DMS153 treated with DMSO at 0.1 percent for 48 hours (cell line): ENCODE measurements at regions not wholly inside any gene's neighbourhood (a gene's known extent, or its start where the extent isn't known, plus 50 kb on each side); places are given as distances from the start of the nearest gene placed in this dataset.
"Not testable (repeated sequence)": the region's sequence is repeated elsewhere in the genome, so short reads cannot be mapped to it uniquely, and the experiment has no call there.

Experiments
- DNase-seq: peaks from one replicate; lab custom pipeline; 2025; ENCODE audit not compliant: unreplicated experiment; lab: John Stamatoyannopoulos, UW

DNA sequence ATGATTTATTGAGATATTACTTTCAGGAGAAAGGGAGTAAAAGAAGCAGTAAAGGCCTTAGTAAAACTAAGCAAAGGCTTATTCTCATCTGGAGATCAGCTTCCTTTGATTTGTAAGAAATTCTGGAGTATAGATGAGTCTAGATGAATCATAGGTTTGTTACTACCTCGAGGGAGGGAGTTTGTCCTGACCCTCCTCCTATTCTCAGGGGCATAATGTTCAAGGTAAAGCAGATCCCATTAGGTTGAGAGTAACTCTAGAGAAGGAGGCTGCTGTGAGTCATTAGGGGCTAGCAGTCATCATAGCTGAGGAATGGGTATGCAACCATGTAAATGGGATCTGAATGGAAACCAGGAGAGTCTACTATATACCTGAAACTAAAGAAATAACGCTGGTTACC, 155.5 kb upstream of the MOCS2 start:
- no peak for DNase-seq

DNA sequence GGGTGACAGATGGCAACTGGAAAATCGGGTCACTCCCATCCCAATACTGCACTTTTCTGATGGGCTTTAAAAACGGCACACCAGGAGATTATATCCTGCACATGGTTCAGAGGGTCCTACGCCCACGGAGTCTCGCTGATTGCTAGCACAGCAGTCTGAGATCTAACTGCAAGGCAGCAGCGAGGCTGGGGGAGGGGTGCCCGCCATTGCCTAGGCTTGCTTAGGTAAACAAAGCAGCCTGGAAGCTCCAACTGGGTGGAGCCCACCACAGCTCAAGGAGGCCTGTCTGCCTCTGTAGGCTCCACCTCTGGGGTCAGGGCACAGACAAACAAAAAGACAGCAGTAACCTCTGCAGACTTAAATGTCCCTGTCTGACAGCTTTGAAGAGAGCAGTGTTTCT, 158.7 kb upstream of the MOCS2 start:
- DNase-seq = not testable (repeated sequence)

DNA sequence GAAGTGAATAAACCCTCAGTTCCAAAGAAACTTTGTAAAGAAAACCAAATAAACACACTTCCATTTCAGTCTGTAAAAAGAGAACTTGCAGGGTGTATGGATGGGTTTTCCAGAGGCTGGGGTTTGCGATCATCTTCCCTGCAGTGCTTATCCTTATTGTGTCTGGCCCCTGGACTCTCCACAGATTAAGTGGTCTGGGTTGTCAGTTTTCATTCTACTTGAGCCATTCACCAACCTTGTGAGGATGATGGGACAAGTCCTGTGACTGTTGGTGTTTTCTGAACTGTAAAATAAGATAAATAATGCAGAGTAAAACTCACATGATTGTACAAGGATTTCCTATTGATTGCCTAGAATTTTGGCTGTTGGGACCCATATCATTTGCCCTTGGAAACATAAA, 166.1 kb upstream of the MOCS2 start:
- no peak for DNase-seq

DNA sequence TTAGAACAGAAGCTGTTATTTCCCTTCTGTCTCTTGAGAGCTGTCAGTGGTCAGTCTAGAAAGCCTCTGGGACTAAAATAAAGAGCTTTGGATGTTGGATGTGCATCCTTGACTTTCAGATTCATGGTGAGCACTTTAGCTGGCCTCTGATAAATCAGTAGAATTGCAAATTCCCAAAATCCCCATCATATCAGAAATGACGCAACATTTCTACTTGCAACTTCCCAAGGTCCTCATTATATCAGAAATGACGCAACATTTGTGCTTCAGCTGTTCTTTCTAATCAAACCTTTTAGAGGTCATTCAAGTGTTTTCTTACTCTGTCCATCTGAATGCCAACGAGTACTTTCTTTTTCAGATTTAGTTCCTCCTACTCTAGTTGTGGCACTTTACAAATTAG, 167.3 kb upstream of the MOCS2 start:
- no peak for DNase-seq

DNA sequence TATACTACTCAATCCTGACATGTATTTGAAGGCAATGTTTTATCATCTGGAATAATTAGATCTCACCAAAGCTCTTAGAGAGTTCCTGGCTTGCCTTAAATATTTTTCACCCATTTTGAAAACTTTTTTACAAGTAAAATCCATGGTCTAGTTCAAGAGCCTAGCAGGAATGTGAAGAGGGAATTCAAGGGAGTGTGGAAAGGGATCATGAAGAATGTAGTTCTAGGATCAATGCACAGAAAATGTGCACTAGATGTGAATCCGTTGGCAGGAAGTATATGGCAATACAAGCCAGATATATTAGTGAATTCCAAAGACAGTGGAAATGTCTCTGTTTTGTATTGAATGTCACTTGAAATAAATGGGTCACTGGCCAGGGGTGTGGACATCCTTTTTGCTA, 167.9 kb upstream of the MOCS2 start:
- no peak for DNase-seq

DNA sequence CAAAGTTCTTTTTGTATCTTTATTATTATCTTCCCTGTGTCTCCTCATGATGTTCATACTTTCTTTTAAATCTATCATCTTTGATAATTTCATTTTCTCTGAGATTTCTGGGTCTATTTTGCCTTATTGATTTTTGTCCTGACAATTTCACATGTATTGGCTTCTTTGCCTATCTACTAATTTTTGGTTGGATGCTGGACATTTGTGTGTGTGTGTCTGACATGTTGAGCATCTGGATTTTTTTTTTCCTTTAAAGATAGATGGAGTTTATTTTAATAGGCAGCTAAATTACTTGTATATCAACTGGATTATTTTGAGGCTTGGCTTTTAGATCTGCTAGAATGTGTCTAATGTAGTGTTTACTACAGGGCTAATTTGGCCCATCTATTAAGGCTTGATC, 178.0 kb upstream of the MOCS2 start:
- DNase-seq = no peak

DNA sequence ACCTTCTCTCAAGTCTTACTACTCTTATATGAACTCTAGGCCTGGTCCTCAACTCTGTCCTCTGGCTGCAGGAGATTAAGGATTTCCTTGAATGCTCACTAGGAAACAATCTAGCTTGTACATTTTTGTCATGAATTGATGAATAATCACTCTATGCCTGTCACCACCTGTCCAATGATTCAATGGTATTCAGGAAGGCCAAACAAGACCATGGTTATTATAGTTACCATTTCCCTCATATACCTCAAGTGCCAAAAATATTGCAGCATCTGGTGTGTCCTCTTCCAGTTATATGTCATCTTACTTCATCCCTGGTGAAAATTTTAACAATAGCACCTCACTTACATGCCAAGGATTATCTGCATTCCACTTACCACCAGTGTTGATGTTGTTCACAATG, 179.0 kb upstream of the MOCS2 start:
- DNase-seq = no peak

DNA sequence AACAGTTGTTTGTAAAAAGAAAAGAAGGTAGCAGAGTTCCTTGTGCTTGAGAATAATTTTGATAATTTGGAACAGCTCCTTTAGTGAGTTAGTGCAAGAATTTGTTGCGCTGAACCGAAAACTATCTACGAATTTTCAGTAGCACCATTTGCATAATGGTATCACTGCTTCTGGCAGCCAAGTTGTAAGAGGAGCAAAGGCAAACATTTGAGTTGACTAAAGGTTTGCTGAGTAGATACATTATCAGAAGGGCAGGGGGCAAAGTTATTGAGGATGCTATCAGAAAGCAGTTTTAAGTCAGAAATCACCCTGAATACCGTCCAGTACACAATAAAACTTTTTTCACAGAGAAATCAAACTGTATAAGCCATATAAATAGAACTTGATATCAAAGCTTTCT, 181.5 kb upstream of the MOCS2 start:
- DNase-seq = no peak

DNA sequence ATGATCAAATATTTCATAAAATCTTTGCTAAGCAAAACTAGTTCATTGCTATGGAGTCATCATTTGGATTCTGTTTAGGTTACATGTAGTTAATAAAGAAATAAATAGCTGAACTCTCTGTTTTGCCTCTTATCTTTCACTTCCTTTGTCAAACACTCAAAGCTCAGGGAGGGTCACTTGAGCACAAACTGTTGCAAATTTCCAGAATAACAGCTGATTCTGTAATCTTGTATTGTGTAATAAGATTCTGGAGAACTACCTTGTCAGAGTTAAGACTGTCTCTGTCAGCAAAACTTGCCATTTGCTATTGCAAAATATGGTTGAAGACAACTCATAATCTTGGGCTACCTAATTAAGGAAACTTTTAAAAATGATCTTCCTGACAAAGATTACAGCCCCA, 182.0 kb upstream of the MOCS2 start:
- DNase-seq = no peak

DNA sequence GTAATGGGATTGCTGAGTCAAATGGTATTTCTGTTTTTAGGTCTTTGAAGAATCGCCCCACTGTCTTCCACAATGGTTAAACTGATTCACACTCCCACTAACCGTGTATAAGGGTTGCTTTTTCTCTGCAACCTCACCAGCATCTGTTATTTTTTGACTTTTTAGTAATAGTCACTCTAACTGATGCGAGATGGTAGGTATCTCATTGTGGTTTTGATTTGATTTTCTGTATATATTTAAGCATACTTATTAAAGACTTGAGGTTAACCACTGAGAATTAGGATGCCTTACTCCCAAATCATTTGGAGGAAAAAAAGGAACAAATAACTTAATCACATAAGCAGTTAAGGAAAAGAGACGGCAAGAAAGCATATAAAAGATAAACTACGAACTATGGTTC, 181.6 kb upstream of the FST start:
- no peak for DNase-seq

DNA sequence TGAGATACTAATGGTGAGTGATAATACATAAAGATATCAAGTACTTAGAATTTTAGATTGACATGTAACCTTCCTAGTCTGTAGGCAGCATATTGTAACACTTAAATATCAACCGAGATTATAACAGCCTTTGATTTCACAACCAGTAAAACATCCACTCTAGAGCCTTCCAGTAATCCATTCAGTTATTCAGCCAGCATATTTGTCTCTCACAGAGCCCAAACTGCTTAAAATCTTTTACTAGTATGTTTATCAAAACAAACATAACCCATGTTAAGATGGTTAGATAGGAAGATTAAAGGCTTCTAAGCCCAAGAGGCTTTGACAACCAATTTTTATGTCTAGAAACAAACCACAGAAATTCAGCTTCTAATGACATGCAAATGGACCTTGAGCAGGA, 177.9 kb upstream of the FST start:
- no peak for DNase-seq

DNA sequence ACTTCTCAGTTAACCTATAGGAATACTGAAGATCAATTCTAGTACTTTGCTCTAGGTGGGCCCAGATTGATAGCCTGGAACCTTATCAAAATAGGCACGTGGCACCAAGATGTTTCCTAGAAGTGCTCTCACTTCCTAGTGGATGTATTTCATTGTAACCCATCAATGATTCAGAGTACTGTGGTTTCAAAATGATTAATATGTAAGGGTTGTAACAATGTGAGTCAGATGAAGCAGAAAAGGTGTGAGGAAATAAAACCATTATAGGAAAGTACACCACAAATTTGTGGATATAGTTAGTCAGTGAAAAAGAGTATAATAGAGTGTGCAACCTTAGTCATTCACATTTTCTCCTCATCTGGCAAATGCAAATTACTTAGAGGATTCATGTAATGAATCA, 177.3 kb upstream of the FST start:
- DNase-seq = no peak

DNA sequence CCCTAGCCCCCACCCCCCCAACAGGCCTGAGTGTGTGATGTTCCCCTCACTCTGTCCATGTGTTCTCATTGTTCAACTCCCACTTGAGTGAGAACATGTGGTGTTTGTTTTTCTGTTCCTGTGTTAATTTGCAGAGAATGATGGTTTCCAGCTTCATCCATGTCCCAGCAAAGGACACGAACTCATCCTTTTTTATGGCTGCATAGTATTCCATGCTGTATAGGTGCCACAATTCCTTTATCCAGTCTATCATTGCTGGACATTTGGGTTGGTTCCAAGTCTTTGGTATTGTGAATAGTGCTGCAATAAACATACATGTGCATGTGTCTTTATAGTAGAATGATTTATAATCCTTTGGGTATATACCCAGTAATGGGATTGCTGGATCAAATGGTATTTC, 175.1 kb upstream of the FST start:
- not testable (repeated sequence) for DNase-seq

DNA sequence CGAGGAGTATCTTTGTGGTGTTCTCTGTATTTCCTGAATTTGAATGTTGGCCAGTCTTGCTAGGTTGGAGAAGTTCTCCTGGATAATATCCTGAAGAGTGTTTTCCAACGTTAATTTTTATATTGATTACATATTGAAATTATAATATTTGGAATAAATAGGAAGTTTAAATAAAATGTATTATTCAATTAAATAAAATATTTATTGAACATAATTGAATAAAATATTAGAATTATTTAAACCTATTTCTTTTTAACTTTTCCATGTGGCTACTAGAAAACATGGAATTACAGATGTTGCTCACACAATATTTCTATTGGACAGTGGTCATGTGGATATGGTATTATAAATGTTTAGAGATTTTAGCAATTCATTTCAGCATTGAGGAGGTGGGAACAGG, 170.8 kb upstream of the FST start:
- DNase-seq = no peak

DNA sequence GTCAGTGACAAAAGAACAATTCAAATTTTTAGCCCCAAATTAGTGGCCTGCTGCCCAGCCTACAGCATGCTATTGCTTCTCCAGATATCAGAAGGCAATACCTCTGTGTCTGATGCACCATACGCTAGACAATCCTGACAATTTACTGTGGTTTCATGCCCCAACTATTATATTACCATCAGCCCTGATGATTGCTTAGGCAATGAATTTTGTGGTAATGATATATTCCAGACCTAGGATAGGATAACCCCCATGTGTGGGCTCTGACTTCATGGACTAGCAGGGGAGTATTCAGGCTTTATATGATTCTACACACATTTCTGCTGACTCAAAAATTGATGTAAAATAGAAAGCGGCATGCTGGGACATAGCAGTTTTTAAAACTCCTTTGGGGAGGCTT, 168.7 kb upstream of the FST start:
- DNase-seq = no peak

DNA sequence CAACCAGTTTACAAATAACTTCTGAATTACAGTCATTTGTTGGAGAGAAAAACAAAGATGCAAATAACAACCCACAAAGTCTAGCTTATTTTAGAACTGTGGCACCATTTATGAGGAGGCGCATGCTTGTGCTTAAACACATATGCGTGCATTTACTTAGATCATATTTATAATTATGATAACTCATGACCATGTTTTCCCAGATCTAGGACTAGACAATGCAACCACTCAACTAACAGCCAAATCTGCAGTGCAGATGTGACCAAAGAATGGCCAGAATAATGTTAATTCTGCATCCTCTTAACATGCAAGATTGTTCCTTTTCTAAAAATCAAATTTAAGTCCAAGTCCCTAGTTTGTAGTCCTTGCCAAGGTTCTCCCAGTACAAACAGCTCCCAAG, 167.3 kb upstream of the FST start:
- no peak for DNase-seq

DNA sequence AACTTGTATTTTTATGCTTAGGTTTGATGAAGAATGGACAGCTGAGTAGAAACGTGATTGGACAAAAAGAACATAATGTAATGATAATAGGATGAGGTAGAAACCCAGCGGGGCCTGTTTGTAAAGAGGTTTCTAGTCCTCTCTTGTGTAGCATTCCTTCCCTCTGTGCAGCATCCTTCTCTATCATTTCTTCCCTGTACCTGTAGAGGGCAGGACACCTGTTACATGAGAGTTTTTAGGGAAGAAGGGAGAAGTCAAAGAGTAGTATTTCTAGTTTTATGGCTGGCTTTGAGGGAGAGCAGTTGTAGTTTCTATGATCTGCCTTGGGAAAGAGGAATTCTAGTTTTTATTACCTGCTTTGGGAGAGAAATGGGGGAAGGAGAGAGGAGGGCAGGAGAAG, 162.1 kb upstream of the FST start:
- DNase-seq = no peak

DNA sequence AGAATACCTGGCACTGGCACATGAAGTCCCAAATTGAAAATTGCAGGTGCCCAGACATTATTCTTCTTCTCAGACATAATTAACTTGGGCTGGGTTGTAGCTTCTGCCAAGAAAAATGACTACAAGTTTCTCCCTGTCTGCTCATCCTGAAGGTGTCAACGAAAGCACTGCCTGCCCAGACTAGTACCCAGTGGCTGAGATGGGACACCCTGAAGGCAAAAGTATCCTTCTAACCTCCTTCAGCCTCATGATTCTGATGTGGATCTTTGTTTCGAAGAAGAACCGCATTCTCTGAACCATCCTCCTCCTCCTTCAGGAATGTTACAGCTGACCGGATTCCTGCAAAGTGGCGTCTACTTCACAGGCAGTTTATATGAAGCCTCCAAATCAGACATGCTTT, 161.1 kb upstream of the FST start:
- DNase-seq = no peak

DNA sequence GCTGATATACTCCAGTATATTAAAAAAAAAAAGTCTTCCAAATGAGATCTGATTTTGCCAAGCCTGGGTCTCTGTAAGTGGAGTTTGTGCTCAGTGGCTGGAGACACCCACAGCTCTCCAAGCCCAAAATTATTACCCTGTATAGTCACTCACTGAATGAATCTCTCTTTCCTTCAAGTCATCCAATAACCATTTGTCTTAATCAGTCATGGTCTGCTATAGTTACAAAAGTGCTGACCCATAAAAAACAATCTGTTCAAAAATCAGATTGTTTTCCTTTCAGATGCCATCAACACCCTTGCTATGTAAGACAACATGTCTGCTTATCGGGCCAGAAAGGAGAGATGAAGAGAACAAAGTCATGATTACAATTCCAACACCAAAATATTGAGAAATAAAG, 159.4 kb upstream of the FST start:
- DNase-seq = no peak

DNA sequence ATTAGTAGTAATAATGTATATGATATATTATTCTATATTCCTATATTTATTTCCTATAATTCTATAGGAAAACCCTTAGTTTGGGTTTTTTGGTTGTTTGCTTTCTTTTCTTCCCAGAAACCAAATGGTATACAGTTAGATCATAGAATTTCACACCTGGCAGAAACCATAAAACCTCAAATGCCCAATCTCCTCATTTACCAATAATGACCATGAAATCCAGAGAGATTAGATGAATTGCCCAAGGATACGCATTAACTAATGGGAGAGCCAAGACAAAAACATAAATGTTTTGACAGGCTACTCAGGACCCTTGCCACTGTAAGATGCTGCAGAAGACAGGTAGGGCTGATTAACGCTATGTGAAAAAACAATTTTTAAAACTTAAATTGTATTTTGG, 158.7 kb upstream of the FST start:
- no peak for DNase-seq

DNA sequence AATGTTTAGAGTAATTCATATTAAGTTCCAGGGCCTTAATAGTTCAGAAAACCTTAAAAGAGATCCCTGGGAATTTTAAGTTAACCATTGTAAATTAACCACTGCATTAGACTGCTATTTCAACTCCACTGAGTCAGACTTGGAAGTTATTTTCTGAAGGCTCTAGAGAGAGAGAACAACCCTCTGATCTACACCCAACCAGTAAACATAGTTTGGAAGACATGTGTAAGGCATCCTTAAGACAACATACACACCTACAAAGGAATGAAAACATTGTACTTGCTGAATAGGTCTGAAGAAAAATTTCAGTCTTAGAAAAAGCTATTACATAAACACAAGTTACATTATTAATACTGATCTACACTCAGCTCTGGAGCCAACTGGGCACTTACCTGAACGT, 158.2 kb upstream of the FST start:
- DNase-seq = no peak

DNA sequence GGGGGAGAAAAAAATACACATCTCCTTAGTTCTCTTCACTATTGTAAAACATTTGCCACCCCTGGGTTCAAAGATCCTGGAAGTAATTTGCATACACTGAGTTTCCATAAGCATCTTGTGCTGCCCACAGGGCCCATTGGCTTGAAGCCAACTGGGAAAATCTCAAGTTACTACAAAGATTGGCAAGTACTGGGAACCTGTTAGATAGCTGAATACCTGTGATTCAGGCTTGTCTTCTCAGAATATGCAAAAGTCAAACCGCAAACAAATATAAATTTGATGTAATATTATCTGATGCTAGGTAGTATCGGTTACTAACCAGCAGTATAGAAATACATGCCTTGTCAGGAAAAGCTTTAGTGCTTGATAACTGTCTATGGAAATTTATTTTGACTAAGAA, 156.9 kb upstream of the FST start:
- no peak for DNase-seq

DNA sequence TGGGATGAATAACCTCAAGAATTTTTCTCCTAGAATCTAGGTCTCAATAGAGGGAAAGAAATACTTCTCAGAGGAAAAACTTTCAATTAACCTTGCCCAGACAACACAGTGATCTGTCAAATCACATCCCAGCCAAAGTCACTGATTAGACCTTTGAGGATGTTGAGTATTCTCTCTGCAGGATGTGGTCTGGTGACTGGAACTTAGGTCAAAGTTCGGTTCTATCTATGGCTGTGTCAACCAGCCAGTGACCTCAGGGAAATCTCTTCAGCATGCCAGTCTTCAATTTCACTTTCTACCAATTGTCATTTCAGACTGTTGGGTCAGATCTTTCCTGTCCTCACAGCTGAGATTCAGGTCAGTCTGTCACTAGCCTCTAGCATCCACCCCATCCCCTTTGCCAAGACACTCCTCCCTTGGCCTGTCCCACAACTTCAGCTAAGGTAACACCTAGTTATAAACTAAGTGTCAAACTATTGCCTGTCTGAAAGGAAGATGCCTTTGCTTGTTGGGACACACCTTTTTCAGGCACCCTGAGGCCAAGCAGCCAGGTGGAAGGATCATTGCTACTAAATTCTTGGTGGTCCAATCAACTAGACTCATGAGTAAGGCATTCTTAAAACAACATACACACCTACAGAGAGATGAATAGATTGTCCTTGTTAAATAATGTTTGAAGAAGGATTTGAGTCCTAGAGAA, 156.3 kb upstream of the FST start:
- no peak for DNase-seq
